ENCODE measurements at regions not wholly inside any gene's neighbourhood (a gene's known extent, or its start where the extent isn't known, plus 50 kb on each side); places are given as distances from the start of the nearest gene placed in this dataset.

DNA sequence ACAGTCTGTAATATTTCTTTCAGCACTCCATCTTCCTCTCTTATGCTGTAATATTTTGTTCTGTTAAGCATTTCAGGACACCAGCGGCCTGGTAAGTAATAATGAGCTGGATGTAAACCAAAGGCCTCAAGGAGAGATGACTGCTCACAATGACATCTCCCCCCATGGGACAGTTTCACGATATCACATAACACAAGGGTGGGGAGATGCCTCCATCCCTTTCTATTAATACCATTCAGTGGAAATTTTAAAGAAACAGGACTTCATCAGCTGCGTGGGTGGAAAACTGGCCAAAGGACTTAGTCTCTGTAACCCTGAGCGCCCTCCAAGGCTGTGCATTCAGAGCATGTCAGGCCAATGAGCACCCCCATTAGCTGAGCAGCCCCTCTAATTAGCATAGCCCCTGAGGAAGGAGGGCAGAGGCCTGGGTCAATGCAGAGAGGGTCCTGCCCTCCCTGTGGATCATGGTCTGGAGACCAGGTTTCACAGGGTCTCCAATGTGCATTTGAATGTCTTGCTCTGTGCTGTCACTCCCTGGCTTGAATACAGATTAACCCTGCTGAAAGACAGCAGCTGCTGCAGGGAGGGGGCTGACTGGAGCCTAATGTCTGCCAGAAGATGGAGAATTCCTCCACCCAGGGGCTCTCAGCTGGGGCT, 156.4 kb downstream of the HS3ST2 start:
- no peak for DNase-seq
- no peak overlapping the region for H3K4me3 ChIP-seq (ENCODE audit: low read length)
- H2BK120ac ChIP-seq (ENCODE audit: low read depth, low read length) = no peak overlapping the region
- no peak overlapping the region for H3K56ac ChIP-seq (ENCODE audit: low read length)
- no CpG with 5 or more reads among the region's 4 CpGs for WGBS (ENCODE audit: extremely low coverage, insufficient coverage, low lambda C conversion rate)
- H2AK5ac ChIP-seq (ENCODE audit: low read length) = no peak overlapping the region
- H3K27me3 ChIP-seq (ENCODE audit: insufficient read depth, low read length, poor library complexity) = no peaks in the 10 kb centered on the region
- H3K4ac ChIP-seq (ENCODE audit: low read depth, low read length) = no peak overlapping the region
- no peaks in the 10 kb centered on the region for H3K4me1 ChIP-seq (ENCODE audit: control insufficient read depth, low read depth, low read length)
- no peak overlapping the region for H2BK15ac ChIP-seq (replicated peaks; ENCODE audit: low read depth)
- no peak overlapping the region for H4K5ac ChIP-seq (ENCODE audit: low read length)
- no peak overlapping the region for H3K4me2 ChIP-seq (ENCODE audit: low read length)
- H3K79me1 ChIP-seq (ENCODE audit: low read length) = no peaks in the 10 kb centered on the region
- no peaks in the 10 kb centered on the region for H3K36me3 ChIP-seq (ENCODE audit: control insufficient read depth, insufficient read depth, low read length)
- H3K79me2 ChIP-seq (ENCODE audit: control insufficient read depth, insufficient read depth, low read length) = no peaks in the 10 kb centered on the region
- H3K9ac ChIP-seq (ENCODE audit: low read length) = no peak overlapping the region
- no peak overlapping the region for H3K27ac ChIP-seq (ENCODE audit: low read depth, low read length)
- H3K18ac ChIP-seq (ENCODE audit: low read length) = no peak overlapping the region
- no peak overlapping the region for H3K23ac ChIP-seq (ENCODE audit: low read length)
- H2BK5ac ChIP-seq (ENCODE audit: low read length) = no peak overlapping the region
- no peak overlapping the region for H4K8ac ChIP-seq (ENCODE audit: low read depth, low read length)

DNA sequence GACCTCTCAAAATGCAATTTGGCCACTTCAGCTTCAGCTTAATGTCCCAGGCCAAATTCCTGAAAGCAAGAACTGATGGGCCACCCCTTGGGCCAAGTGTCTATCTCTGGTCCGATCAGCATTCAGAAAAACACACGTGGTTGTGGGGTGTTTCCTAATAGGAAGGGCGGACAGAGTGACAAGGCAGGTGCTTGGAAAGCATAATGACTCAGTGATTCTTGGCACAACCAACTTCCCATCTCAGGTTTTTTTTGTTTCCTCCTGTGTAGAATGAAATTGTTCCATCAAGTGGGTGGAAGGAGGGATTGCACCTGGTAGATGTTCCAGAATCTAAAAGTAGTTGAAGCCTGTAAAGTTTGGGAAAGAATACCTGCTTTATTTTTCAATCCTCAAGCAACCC, 155.6 kb downstream of the HS3ST2 start:
- Histone ChIP-seq H3K18ac (ENCODE audit: low read length) (no peak overlapping the region), H3K9ac (ENCODE audit: low read length) (no peak overlapping the region), H3K56ac (ENCODE audit: low read length) (no peak overlapping the region), H3K4me2 (ENCODE audit: low read length) (no peak overlapping the region), H3K4ac (ENCODE audit: low read depth, low read length) (no peak overlapping the region), H3K4me1 (ENCODE audit: control insufficient read depth, low read depth, low read length) (no peaks in the 10 kb centered on the region), H2BK15ac (replicated peaks; ENCODE audit: low read depth) (no peak overlapping the region), H3K27ac (ENCODE audit: low read depth, low read length) (no peak overlapping the region), H2BK5ac (ENCODE audit: low read length) (no peak overlapping the region), H3K4me3 (ENCODE audit: low read length) (no peak overlapping the region), H2BK120ac (ENCODE audit: low read depth, low read length) (no peak overlapping the region), H3K27me3 (ENCODE audit: insufficient read depth, low read length, poor library complexity) (no peaks in the 10 kb centered on the region), H3K36me3 (ENCODE audit: control insufficient read depth, insufficient read depth, low read length) (no peaks in the 10 kb centered on the region), H3K79me1 (ENCODE audit: low read length) (no peaks in the 10 kb centered on the region), H3K23ac (ENCODE audit: low read length) (no peak overlapping the region), H3K79me2 (ENCODE audit: control insufficient read depth, insufficient read depth, low read length) (no peaks in the 10 kb centered on the region), H4K8ac (ENCODE audit: low read depth, low read length) (no peak overlapping the region), H4K5ac (ENCODE audit: low read length) (no peak overlapping the region), H2AK5ac (ENCODE audit: low read length) (no peak overlapping the region)
- no peak for DNase-seq
- WGBS (ENCODE audit: extremely low coverage, insufficient coverage, low lambda C conversion rate) = no CpG with 5 or more reads among the region's 3 CpGs

DNA sequence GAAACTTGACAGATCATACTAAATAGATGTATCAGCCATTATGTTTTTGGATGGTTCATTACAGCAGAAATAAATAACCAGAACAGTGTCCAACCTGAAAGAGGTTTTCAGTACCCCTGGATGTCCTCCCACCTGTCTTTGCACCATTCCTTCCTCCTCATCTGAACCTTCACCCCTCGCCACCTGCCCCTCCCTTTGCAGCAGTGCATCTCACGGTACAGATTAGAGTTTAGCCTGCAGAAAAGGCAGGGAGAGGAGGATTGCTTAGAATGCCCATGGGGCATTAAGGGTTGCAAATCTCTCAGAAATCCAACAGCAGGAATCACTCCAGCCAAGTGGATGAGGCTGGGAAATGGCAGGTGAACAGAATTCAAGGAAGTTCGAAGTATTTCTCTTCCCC, 155.0 kb downstream of the HS3ST2 start:
- no peaks in the 10 kb centered on the region for H3K27me3 ChIP-seq (ENCODE audit: insufficient read depth, low read length, poor library complexity)
- H2AK5ac ChIP-seq (ENCODE audit: low read length) = no peak overlapping the region
- H2BK5ac ChIP-seq (ENCODE audit: low read length) = no peak overlapping the region
- no peak overlapping the region for H4K8ac ChIP-seq (ENCODE audit: low read depth, low read length)
- H4K5ac ChIP-seq (ENCODE audit: low read length) = no peak overlapping the region
- no peaks in the 10 kb centered on the region for H3K4me1 ChIP-seq (ENCODE audit: control insufficient read depth, low read depth, low read length)
- no peak overlapping the region for H3K23ac ChIP-seq (ENCODE audit: low read length)
- no peaks in the 10 kb centered on the region for H3K36me3 ChIP-seq (ENCODE audit: control insufficient read depth, insufficient read depth, low read length)
- H3K27ac ChIP-seq (ENCODE audit: low read depth, low read length) = no peak overlapping the region
- H3K9ac ChIP-seq (ENCODE audit: low read length) = no peak overlapping the region
- H2BK120ac ChIP-seq (ENCODE audit: low read depth, low read length) = no peak overlapping the region
- H3K79me1 ChIP-seq (ENCODE audit: low read length) = no peaks in the 10 kb centered on the region
- no peak overlapping the region for H3K56ac ChIP-seq (ENCODE audit: low read length)
- H3K4ac ChIP-seq (ENCODE audit: low read depth, low read length) = no peak overlapping the region
- H3K79me2 ChIP-seq (ENCODE audit: control insufficient read depth, insufficient read depth, low read length) = no peaks in the 10 kb centered on the region
- H2BK15ac ChIP-seq (replicated peaks; ENCODE audit: low read depth) = no peak overlapping the region
- H3K18ac ChIP-seq (ENCODE audit: low read length) = no peak overlapping the region
- no peak overlapping the region for H3K4me3 ChIP-seq (ENCODE audit: low read length)
- DNase-seq = no peak
- H3K4me2 ChIP-seq (ENCODE audit: low read length) = no peak overlapping the region
- WGBS (ENCODE audit: extremely low coverage, insufficient coverage, low lambda C conversion rate) = no CpG with 5 or more reads among the region's 3 CpGs

DNA sequence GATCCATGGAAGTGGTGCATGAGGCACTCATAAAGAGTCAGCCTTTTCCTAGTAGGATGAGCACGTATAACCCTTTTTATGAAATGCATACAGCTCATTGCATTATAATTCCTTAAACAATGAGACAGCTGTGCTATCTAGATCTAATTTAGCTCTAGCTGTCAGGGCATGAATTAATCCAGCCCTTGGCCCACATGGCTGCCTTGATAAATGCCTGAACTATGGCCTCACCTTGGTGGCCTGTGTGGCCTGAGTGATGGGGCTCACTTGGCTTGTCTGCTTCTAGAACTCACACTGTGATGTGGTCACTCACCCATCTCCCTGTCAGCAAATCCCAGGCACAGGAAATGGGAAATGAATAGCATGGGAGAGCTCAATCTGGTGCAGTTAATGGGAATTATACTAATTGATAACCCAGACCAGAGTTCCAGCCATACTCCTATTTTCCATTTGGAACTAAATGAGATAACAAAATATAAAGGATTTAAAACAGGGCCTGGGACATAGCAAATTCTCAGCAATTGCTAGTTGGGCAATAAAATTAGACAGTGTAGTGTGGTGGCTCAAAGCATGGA, 153.6 kb downstream of the HS3ST2 start:
- H4K8ac ChIP-seq (ENCODE audit: low read depth, low read length) = no peak overlapping the region
- H3K23ac ChIP-seq (ENCODE audit: low read length) = no peak overlapping the region
- H3K9ac ChIP-seq (ENCODE audit: low read length) = no peak overlapping the region
- no peak for DNase-seq
- H3K27ac ChIP-seq (ENCODE audit: low read depth, low read length) = no peak overlapping the region
- H3K4me1 ChIP-seq (ENCODE audit: control insufficient read depth, low read depth, low read length) = no peaks in the 10 kb centered on the region
- H2BK15ac ChIP-seq (replicated peaks; ENCODE audit: low read depth) = no peak overlapping the region
- no peaks in the 10 kb centered on the region for H3K27me3 ChIP-seq (ENCODE audit: insufficient read depth, low read length, poor library complexity)
- no peaks in the 10 kb centered on the region for H3K79me2 ChIP-seq (ENCODE audit: control insufficient read depth, insufficient read depth, low read length)
- H2BK120ac ChIP-seq (ENCODE audit: low read depth, low read length) = no peak overlapping the region
- no CpG with 5 or more reads among the region's 1 CpG for WGBS (ENCODE audit: extremely low coverage, insufficient coverage, low lambda C conversion rate)
- no peaks in the 10 kb centered on the region for H3K79me1 ChIP-seq (ENCODE audit: low read length)
- no peak overlapping the region for H4K5ac ChIP-seq (ENCODE audit: low read length)
- H3K4me2 ChIP-seq (ENCODE audit: low read length) = no peak overlapping the region
- H2BK5ac ChIP-seq (ENCODE audit: low read length) = no peak overlapping the region
- no peak overlapping the region for H2AK5ac ChIP-seq (ENCODE audit: low read length)
- no peak overlapping the region for H3K56ac ChIP-seq (ENCODE audit: low read length)
- no peak overlapping the region for H3K18ac ChIP-seq (ENCODE audit: low read length)
- no peak overlapping the region for H3K4ac ChIP-seq (ENCODE audit: low read depth, low read length)
- H3K36me3 ChIP-seq (ENCODE audit: control insufficient read depth, insufficient read depth, low read length) = no peaks in the 10 kb centered on the region
- no peak overlapping the region for H3K4me3 ChIP-seq (ENCODE audit: low read length)
